GM12864 (cell line): ENCODE measurements at regions not wholly inside any gene's neighbourhood (a gene's known extent, or its start where the extent isn't known, plus 50 kb on each side); places are given as distances from the start of the nearest gene placed in this dataset.

ENCODE experiments used
- DNase-seq: peaks from one replicate; pipeline ENCODE4 v3.0.0-alpha.2; 2011; ENCODE audit warnings: low read depth
- H3K4me3 ChIP-seq: 2 replicates; pipeline ENCODE4 v1.5.1; 2011; ENCODE audit warnings: mild to moderate bottlenecking, low read depth, low read length, control low read depth
- CTCF ChIP-seq: IDR thresholded peaks from 2 replicates; pipeline ENCODE4 v1.5.1; 2011; ENCODE audit warnings: low read depth, mild to moderate bottlenecking, moderate library complexity, low read length, control low read depth, inconsistent platforms; ENCODE audit errors: missing control alignments

- no peak for DNase-seq
- no peak overlapping the region for H3K4me3 ChIP-seq
- TF ChIP-seq CTCF = no peak
Observed at GRCh38 chr2:66822186-66822585, 387.3 kb downstream of the MEIS1 start.

- no peak overlapping the region for H3K4me3 ChIP-seq
- TF ChIP-seq CTCF = no peak
- DNase-seq = no peak
Observed at GRCh38 chr2:66824926-66825325, 390.0 kb downstream of the MEIS1 start.

GRCh38 chr2:66827851-66828250 lies 392.9 kb downstream of the MEIS1 start:
- no peak for TF ChIP-seq CTCF
- DNase-seq = no peak
- H3K4me3 ChIP-seq = no peak overlapping the region

- DNase-seq = no peak
- TF ChIP-seq CTCF = no peak
- H3K4me3 ChIP-seq = no peak overlapping the region
Observed at GRCh38 chr2:66828876-66829275, 394.0 kb downstream of the MEIS1 start.

- no peak for TF ChIP-seq CTCF
- H3K4me3 ChIP-seq = no peak overlapping the region
- no peak for DNase-seq
Observed at GRCh38 chr2:66830881-66831280, 396.0 kb downstream of the MEIS1 start.

- no peak overlapping the region for H3K4me3 ChIP-seq
- no peak for TF ChIP-seq CTCF
- no peak for DNase-seq
Observed at GRCh38 chr2:66832646-66833435, 397.9 kb downstream of the MEIS1 start.

GRCh38 chr2:66834859-66835258 lies 399.9 kb downstream of the MEIS1 start:
- no peak for TF ChIP-seq CTCF
- H3K4me3 ChIP-seq = no peak overlapping the region
- no peak for DNase-seq
